GM12891 (cell line): ENCODE measurements at regions not wholly inside any gene's neighbourhood (a gene's known extent, or its start where the extent isn't known, plus 50 kb on each side); places are given as distances from the start of the nearest gene placed in this dataset.

ENCODE experiments used
- POLR2A ChIP-seq: IDR thresholded peaks from 2 replicates; pipeline ENCODE4 v1.6.1; 2011; ENCODE audit warnings: low read depth, low read length, control low read depth
- SPI1 ChIP-seq: IDR thresholded peaks from 2 replicates; pipeline ENCODE4 v1.6.1; 2011; ENCODE audit warnings: low read depth, low read length, control low read depth

GRCh38 chr1:221279146-221279545 lies 399.9 kb downstream of the HLX start:
- no peak for TF ChIP-seq POLR2A
- TF ChIP-seq SPI1, result no peak
